ENCODE measurements at regions not wholly inside any gene's neighbourhood (a gene's known extent, or its start where the extent isn't known, plus 50 kb on each side); places are given as distances from the start of the nearest gene placed in this dataset.

GRCh38 chr17:63285551-63285950, 160.6 kb downstream of the CYB561 start:
- TF ChIP-seq, protein P1, sequence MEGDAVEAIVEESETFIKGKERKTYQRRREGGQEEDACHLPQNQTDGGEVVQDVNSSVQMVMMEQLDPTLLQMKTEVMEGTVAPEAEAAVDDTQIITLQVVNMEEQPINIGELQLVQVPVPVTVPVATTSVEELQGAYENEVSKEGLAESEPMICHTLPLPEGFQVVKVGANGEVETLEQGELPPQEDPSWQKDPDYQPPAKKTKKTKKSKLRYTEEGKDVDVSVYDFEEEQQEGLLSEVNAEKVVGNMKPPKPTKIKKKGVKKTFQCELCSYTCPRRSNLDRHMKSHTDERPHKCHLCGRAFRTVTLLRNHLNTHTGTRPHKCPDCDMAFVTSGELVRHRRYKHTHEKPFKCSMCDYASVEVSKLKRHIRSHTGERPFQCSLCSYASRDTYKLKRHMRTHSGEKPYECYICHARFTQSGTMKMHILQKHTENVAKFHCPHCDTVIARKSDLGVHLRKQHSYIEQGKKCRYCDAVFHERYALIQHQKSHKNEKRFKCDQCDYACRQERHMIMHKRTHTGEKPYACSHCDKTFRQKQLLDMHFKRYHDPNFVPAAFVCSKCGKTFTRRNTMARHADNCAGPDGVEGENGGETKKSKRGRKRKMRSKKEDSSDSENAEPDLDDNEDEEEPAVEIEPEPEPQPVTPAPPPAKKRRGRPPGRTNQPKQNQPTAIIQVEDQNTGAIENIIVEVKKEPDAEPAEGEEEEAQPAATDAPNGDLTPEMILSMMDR (IDR thresholded peaks at IDR 0.05; ENCODE audit: low read depth, low read length): no peak
- no peak for TF ChIP-seq EZH2phosphoT487 (IDR thresholded peaks at IDR 0.05; ENCODE audit: low read depth)

Measured in OCI-LY3 (cell line).